Stimulated activated naive CD4-positive, alpha-beta T cell (primary cell): ENCODE measurements at regions not wholly inside any gene's neighbourhood (a gene's known extent, or its start where the extent isn't known, plus 50 kb on each side); places are given as distances from the start of the nearest gene placed in this dataset.

Source experiments
- DNase-seq, 6 experiments: peaks; one replicate each; lab custom pipeline; 2025; lab: John Stamatoyannopoulos, UW

DNA sequence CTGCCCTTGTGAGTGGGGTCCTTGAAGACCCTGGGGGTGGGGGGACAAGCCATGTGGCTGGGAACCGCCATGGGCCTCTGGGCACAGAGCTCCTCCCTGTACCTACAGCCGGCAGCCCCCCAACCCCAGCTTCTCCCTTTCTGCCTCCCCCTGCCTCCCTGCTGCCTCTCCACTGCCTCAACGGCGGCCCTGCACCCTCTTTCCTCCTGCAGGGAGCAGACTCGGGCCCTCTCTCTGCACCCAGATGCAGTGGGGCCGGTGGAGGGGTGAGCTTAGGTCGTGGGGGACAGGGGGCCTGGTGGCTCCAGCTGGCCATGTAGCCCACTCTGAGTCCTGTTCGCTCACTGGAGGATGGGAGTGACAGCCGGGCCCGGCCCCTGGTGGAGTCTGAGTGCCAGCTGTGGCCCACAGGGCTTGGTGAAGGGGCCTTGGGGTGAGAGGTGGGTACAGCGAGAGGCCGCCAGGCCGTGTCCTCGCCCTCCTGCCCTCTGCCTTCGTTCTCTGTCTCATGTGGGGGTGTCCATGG is 139.3 kb upstream of the COL5A1 start:
- DNase-seq: no peak

DNA sequence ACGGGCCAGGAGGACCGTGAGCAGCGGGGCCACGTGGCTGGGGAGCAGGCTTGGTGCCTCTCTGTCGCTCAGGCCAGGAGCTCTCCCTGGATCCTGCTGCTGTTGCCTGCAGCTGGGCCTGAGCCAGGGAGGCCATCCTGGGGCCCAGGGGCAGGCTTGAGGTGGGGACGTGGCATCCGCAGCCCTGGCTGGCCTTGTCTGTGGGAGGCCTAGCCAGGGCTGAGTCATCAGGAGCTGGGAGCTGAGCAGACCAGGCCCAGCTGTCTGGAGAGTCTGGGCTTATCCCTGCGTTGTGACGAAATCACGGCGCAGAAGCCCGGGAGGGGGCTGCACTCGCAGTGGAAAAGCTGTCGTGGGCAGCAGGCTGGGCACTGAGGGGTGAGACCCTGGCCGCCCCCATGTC is 138.8 kb upstream of the COL5A1 start:
- DNase-seq: no peak

DNA sequence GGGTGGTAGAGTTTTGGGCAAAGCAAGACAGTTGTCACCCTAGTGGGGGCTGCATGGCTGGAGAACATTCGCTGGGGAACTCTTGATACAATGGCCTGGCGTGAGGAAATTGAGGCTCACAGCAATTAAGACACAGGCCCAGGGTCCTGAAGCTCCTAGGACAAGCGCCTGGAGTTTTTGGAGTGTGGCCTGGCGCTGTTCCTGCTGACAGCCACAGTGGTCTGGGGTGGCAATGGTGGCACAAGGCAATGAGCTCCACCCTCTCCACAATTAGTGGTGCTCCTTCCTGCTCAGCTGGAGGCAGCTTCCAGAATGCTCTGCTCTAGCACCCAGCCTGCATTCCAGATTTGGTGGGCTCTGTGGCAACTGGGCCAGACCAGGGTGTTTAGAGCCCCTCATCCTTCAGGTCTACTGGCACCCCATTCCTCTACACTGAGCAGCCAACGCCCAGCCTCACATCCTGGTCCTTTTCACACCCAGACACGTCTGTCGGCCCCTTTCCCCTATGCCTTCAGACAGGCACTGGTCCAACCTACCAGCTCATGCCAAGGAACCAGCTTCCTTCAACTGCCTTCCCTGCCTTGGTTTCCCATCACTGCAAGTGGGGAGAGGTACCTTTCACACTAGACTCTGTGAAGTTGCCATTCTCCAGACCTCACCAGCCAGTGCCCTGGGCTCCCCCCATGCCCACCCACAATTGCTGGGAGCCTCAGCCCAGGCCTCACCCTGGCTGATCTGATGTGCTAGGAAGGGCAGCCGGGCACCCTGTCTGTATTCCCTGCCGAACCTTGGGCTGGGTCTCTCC is 138.1 kb upstream of the COL5A1 start:
- no peak for DNase-seq

DNA sequence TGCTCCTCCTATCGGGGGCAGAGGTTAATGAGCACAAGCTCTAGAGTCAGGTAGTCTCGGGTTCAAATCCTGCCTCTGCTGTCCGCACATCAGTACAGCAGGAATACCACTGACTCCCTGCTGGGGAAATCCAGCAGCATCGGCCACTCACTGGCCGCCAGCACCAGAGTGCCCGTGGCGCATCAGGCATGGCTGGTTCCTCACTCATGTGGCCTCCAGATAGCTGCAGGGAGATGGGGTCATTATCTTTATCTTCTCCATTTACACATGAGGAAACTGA is 137.6 kb upstream of the COL5A1 start:
- DNase-seq: no peak

DNA sequence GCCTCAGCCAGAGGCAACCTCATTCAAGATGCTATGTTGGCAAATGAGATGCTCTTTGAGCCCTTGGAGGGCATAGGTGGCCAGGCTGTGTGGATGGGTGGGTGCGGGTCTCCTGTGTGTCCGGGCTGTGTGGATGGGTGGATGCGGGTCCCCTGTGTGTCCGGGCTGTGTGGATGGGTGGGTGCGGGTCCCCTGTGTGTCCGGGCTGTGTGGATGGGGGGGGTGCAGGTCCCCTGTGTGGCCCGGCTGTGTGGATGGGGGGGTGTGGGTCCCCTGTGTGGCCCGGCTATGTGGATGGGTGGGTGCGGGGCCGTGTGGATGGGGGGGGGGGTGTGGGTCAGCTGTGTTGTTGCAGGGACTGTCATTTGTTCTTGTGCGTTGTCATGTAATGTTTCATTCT is 136.6 kb upstream of the COL5A1 start:
- no peak for DNase-seq

DNA sequence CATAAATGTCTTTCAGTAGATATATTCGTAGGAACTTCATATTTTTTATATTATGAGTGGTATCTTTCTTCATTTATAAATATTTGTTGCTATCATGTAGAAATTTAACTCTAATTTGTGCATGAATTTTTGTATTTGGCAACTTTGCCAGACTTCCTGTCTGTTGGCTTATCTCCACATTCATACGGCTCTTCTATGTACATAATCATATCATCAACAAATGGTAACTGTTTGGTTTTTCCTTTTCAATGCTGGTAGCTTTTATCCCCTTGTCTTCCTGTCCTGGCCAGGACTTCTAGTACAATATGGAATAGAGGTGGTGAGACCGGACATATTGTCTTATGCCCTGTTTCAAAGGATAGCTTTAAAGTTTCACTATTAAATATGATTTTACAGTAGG is 132.3 kb upstream of the COL5A1 start:
- no peak for DNase-seq

DNA sequence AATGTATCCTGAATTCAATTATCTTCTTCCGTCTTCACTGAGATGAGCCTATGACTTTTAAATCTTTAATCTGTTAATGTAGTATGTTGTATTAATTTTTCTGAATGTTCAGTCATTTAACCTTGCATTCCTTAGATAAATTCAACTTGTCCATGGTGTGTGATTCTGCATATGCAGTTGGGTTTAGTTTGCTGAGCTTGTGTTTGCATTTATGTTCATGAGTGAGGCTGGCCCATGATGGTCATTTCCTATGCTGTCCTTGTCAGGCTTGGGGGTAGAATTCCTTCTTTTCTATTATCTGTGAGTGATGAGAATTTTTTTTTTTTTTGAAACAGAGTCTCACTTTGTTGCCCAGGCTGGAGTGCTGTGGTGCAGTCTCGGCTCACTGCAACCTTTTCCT is 131.8 kb upstream of the COL5A1 start:
- DNase-seq: no peak

DNA sequence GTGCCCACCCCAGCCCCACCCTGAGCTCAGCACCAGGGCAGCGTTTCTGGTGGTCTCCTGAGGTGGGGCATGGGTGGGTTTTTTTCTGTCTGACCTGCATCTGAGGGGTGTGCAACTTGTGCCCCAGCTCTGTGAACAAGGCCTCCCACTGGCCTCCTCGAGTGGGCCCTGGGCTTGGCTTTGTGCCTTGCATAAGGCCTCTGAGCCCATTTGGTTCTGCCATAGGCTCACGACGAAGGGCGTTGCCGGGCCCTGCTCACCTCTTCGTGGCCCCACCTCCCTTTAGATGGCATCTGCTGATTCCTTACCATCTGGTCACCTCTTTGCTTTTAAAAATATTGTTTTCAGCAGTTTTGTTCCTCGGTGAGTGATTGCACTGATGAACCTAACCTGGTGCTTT is 127.1 kb upstream of the COL5A1 start:
- no peak for DNase-seq

DNA sequence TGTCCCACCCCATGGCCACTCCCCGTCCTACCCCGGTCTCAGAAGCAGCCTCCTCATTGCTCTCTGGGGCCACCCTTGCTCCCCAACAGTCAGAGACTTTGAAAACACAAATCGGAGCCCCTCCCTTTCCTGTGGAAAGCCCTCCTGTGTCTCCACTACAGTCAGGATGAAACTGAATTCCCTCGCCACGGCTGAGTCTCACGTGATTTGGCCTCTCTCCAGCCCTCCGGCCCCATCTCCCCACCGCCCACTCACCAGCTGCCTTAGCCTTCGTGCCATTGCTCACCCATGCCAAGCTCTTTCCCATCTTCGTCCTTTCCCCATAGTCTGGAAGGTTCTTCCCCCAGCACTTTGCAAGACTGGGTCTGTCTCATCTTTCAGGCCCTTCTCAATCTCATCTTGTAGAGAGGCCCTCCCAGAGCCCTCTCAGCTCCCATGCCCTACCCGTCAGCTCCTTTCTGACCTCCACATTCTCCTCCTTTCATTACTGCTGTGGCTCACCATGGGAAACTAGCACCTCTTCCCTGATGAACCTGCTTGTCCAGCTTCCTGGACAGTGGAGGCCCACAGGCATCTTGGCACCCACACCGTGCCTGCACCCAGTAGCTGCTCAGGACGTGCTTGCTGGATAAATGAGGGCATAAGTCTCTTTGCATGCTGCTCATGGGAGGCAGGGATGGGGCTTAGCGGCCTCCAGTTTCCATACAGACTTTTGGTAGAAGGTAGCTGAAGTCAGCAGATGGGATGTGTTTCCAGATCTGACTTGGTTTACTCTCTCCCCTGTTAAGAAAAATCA is 126.4 kb upstream of the COL5A1 start:
- no peak for DNase-seq

DNA sequence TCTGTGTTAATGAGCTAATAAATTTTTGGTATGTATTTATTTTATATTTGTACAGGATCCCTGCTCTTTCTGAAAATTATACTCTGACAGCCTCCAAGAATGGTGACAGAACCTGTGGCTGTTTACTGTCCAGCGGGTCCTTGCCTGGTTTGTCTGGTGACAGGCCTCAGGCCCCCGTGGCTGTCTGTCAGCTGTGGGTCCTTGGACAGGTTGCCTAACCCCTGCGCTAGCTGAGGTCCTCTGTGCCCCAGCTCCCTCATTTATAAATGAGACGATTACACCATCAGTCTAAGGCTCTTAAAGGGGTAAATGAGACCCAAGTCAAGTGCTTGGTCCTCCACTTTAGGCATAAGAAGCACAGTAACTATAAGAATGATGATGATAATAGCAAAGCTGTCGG is 125.1 kb upstream of the COL5A1 start:
- DNase-seq: no peak

DNA sequence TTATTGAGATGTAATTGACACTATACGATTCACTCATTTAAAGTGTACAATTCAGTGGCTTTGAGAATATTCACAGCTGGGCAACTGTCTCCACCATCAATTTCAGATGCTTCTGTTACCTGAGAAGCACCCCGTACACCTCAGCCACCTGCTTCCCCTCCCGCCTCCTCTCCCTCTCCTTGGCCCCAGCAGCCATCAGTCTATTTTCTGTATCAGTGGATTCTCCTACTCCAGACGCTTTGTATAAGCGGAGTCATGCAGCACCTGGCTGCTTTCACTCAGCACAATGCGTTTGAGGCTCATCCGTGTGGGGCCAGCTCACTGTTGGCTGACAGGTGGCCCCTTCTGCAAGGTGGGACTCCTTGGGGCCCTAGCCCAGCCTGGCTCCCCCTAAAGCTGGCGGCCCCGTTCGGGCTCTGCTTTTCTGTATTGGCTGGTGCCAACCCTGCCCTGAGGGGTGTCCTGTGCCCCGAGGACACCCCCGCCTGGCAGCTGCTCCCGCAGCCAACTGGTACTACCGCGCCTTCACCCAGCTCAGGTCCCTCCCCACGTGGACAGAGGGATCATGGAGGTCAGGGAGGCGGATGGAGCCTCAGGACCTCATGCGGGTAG is 124.4 kb upstream of the COL5A1 start:
- no peak for DNase-seq

DNA sequence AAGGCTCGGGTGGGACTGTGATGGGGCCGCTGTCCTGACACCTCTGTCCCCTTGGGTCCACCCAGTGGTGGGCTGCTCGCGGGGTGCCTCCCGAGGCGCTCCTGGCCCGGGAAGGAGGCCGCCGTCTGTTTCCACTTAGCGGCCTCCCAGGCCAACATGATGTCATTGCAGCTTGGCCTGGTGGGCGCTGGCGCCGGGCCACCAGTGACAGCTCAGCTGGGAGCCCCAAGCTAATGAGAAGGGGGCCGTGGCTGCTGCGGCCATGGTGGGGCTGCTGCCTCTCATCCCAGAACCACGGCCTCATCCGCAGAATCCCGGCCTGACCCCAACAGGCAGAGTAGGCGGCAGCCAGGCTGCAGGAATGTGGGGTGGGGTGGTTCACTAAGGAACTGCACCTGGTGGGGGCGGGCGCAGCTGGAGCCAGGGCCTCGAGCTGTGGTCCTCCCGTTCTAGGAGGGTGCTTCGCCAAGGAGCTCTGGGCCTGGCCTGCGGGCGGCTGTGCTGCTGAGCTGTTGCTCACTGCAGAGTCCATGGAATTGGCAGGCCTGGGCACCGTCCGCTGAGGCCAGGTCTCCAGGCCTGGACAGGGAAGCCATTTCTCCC is 123.5 kb upstream of the COL5A1 start:
- DNase-seq: peak in 2 of 6 experiments; percentile 1 to 10

DNA sequence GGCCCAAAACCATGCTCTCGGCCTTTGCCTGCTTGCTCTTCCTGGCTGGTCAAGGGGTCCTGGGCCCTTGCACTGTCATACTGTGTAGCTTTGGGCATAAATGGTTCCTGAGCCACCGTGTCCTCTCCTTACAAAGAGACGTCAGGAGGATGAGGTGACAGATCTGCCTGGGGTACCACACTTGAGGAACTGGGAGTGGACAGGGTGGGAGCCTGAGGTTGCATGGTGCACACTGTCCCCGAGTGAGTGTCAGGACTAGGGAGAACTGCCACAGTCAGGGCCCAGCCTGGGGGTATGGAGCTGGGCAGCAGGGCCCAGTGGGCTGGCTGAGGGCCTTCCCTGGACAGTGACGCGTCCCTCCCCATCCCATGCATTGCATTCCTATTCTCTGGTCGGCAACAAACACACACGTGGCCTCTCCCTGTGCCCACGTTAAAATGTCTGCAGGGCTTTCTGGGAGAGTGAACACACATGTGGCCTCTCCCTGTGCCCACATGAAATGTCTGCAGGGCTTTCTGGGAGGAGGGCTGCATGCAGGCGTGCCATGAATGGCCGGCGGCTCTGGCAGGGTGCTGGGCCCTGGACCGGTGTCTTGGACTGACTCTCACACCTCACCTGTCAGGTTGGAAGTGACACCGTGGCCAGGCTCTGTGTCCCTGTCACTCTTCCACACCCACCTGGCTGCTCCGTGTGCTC is 122.1 kb upstream of the COL5A1 start:
- no peak for DNase-seq

DNA sequence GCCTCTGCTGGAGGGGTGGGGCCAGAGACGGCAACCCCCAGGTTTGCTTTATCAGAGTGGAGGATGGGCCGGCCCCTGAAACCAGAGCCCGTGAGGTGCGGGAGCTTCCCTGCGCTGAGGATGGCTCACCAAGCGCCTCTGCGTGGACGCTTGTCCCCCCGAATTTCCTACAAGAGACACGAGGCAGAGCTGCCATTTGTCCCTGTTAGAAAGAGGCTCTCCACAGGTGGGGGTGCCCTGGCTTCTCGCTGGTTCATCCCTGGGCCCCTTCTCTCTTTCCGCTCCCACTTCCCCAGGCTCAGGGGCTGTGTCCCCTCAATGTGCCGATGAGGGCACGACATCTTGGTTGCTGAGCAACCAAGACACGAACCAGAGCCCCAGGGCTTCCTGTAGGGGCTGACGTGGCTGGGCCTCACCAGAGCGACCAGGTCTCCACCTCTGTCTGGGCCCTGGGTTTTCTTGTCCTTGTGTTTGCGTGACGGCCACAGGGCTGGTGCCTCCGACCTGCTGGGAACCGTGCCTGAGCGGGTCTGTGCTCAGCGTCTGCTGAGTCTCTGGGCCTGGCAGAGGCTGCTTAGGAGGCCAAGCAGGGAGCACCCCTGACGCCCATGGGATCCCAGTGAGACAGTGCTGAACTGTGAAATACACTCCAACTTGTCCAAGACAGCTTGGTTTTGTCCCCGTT is 119.6 kb upstream of the COL5A1 start:
- no peak for DNase-seq

DNA sequence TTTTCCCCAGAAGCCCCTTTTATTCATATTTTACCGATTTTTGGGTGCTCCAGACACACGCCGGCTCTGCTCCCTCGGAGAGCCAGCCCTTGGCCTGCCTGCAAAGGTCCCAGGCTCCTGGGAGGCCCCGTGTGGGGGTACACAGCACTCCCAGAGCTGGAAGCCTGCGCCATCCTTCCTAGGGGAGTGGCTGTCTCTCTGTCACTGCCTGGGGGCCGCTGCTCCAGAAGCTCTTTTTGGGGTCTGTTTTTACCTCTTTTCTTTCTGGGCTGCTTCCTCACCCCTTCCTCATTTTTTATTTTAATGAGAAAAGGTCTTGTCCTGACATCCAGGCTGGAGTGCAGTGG is 119.1 kb upstream of the COL5A1 start:
- no peak for DNase-seq

DNA sequence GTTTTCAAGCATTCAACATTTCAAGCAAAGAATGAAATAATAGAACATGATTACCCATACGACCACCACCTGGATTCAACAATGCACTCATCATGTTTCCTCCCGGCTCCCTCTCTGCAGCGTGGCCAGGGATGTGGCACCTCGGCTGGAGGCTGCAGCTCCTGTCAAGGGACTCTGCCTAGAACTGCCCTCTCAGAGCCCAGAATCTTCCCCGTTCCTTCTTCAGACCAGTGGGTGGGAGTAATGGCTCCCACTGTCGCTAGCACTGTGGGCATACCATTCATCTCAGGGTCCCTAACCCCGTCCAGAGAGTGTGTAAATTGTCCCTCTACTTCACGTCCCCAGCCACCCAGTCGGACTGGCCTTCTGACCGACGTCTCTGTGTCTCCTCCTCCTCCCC is 118.6 kb upstream of the COL5A1 start:
- no peak for DNase-seq

DNA sequence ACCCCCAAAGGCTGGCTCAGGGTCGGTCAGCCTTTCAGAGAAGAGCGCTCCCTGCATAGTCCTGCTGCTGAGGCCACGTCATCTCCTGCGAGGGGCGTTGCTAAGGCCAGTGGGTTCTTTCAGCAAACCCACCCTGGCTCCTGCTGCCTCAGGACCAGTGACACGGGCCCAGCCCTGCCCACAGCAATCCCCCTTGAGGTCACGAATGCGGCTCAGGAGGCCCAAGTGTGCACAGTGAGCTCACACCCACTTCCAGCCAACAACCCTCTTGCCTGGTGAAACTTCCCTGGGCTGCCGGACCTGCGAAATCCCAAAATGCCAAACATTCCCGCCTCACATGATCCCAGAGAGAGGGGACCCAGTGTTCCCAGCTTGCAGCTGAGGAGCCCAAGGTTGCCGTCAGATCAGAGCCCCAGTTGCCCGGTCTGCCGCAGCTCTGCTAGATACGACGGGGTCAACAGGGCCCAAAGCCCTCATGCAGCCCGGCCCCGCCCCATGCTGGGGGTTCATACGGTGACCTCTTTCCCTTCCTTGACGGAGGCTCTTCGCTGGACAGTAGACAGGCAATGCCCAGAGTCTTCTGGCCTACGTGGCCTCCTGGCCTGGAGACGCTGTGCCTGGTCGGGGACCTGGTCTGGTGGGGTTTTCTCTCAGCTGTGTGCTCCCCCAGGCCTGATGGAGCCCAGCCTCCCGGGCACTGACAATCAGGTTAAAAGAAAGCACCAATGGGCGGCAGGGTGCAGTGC is 116.4 kb upstream of the COL5A1 start:
- DNase-seq: no peak

DNA sequence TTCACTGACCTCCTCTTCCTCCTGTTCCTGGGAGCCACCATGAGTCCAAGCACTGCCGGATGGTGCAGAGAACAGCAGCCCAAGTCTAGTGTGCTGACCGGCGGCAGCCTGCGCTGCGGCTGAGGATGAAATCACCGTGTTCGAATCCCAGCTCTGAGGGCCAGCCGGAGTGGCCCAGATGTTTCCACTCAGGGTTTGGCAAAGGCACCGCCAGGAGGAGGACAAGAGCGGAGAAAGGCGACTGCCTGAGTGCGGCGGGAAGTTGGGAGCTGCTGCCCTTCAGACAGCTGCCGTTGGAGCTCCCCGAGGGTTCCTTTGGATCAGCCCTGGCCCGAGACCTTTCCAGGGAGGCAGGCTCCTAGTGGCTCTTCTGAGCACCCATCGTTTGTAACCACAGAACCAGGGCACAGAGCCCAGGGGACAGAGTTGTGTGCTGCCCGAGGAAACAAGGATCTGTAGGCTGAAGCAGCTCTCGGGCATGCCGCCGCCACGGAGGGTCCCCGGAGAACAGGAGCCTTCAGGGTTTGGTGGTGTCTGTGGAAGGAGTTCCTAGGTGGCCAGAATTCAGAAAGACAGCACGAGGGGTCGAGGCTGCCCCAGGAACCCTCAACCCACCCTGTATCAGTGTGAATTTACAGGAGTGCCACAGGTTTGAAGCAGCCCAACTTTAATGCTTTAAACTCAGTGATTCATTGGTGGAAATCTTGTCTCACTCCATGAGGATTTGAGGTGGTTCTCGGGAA is 115.6 kb upstream of the COL5A1 start:
- no peak for DNase-seq

DNA sequence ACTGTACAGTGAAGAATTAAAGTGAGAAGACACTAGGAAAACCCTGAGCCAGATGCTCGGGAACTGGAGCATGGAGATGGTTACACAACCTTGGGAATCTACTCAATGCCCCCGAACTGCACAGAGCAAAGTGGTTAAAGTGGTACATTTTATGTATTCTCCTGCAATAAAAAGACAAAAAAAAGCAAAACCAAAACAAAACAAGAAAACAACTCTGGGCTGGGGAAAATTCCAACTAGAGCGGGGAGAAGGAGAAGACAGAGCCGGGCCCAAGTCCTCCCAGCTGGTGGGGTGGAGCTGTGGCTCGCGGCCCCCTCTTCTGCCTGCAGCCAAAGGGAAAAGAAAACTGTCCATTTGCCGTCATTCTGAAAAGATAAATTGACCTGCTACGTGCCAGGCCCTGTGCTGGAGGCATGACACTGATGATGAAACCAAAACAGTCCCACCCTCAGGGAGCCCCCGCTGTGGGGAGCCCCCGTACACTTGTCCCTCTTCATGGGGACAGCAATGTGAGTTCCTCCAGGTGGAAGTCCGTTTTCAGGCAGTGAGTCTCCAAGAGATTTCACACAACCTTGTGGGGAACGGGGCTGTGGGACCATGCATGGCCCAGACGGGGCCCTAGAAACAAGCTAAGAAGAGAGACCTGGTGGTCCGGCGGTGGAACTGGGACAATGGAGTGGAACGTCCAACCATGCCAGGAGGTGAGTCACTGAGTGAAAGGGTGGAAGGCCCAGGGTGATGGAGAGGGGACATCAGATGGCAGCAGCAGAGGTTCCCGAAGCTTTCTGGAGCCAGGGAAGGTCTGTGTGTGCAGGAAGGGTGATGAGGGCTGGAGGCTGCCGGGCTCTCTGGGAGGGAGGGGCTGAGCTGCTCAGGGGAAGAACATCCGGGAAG is 114.8 kb upstream of the COL5A1 start:
- no peak for DNase-seq
